GM04504 (cell line): ENCODE measurements at regions not wholly inside any gene's neighbourhood (a gene's known extent, or its start where the extent isn't known, plus 50 kb on each side); places are given as distances from the start of the nearest gene placed in this dataset.
A peak's percentile ranks its signal among the peaks of the same experiment; 100 is the strongest.

ENCODE experiments used
- DNase-seq: peaks from one replicate; pipeline ENCODE4 v3.0.0-alpha.2; 2012; ENCODE audit warnings: low read depth

DNA sequence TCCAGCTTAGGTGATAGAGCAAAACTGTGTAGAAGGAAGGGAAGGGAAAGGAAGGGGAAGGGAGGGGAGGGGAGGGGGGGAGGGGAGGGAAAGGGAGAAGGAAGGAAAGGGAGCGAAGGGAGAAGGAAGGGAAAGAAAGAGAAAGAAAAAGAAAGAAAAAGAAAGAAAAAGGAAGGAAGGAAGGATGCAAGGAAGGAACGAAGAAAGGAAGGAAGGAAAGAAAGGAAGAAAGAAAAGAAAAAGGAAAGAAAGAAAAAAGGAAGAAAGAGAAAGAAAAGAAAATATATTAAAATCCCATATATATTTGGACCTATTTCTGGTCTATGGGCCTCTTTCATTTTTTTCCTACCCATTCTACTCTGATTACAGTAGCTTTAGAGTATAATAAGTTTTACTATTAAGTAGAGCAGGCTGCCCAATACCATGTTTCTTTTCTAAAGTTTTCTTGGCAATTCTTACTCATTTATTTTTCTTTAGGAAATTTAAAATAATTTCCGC is 229.1 kb downstream of the AUH start:
- no peak for DNase-seq

DNA sequence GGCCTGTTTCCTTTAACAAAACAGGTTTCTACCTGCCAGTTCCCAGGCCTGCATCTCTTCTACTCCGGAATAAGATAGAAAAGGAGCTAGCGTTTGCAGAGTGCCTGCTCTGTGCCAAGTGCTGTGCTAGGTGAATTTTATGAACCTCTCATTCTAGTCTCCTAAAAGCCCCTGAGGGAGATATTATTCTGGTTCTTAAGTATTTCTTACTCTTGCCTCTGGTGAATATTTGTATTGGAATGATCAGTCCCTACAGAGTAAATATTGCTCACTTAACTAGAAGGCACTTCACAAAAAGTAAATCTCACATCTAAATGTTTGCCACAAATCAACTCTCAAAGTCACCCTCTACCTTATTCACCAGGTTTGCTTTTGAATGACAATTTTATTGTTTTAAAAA is 227.1 kb downstream of the AUH start:
- DNase-seq: no peak

DNA sequence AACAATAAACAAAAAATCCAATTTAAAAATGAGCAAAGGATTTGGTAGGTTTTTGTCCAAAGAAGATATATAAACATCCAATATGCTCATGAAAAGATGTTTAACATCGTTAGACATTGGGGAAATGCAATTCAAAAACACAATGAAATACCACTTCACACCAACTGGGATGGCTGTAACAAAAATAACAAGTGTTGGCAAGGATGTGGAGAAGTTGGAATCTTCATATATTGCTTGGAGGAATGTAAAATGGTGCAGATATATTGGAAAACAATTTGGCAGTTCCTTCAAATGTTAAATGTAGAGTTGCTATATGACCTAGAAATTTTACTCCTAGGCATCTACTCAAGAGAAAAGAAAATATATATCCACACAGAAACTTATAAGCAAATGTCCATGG is 224.3 kb downstream of the AUH start:
- DNase-seq: no peak

DNA sequence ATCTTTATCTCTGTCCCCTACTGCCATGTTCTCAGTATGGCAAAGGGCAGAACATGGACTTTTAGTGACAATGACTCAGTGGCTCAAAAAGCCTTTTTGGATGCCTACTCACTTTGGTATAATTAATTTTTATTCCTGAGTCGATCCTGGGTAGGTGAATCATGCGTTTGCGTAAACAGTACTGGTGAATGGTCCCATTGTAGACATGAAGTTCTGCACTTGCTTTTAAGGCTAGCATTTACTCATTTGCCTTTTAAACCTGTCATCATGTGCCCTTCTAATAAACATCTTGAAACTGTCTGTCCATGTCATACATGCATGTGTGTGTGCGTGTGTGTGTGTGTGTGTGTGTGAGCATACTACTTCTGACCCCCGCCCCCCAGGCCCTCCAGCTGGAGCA is 223.0 kb downstream of the AUH start:
- DNase-seq: peak; percentile 67

DNA sequence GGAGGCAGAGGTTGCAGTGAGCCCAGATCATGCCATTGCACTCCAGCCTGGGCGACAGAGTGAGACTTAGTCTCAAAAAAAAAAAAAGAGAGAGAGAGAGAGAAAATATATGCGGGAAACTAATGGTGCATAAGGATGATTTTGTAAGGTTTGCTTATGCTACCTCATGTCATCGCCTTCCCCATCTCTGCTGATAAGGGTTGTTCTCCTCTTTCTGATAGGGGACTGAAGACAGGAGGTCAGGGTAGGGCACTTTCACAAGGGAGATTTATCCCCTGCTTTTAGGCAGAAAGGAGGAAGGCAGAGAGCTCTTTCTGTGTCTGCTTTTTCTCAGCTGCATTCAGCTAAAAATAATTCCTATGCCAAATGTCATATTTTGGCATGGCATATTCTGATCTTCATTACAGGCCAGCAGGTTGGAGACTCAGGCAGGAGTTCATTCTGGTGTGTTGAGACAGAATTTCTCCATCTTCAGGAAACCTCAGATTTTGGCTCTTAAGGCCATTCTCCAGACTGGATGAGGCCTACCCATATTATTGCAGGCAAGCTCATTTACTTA is 220.2 kb downstream of the AUH start:
- DNase-seq: no peak

DNA sequence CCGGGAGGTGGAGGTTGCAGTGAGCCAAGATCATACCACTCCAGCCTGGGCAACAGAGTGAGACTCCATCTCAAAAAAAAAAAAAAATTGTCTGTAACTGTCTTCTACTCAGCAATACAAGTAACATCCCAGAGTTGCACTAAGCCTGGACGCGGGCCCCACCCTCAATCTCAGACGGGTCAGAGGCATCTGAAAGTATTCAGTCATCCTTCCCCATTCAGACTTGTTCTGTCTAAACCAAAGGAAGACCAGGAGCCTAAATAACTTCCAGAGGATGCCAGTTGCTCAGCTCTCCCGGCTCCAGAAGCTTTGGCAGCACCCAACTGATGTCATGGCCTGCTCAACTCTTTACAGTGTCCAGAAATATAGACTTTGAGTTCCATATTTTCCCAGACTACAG is 218.6 kb downstream of the AUH start:
- DNase-seq: no peak

DNA sequence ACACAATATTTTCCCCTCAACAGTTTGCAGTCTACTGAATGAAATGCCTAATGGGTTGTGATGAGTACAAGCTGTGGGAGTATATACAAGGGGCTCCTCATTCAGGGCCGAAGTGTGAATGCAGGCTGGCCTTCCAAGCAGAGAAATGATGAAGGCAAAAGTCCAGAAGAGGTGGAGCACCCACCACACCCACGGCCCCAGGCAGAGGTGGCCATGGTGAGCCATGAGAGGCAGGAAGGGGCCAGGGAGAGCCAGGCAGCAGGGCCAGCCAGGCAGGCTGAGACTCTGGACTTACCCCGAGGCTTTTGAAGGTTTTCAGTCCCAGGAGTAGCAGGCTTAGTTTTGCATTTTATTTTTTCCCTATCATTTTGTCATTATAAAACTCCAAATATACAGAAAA is 218.1 kb downstream of the AUH start:
- DNase-seq: no peak

DNA sequence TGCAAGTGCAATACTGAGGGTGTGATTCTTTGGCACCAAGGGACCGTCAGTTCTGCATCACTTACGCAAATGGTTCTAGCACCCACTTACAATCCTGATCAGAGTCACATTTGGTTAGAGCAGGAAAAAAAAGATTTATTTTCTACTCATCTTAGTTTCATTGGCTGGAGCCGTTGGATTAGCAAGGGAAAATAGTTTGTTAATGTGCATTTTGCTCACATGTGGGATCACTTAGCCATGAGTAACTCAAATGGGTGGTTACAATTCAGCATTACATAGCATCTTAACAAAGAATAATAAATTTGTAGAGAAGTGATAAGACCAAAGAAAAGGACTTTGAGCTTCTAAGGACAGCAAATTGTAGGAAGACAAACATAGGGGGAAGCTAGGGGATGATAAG is 216.9 kb downstream of the AUH start:
- peak; percentile 84 for DNase-seq

DNA sequence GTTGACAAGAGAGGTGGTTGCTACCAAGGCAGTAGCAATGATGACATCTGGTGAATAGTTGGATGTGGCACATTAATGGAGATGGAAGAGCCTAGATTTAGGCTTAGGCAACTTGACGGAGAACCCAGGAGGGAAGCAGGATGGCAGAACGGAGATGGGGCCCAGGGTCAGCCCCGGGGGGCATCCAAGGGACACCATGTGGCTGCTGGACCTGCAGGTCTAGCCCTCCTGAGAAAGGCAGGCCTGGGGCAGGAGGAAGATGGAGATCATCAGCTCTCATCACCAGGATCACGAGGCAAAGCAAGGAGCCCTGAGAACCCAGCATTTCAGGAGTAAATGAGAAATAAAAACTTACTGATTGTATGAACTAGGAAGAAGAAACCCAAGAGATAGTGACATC is 216.2 kb downstream of the AUH start:
- DNase-seq: no peak

DNA sequence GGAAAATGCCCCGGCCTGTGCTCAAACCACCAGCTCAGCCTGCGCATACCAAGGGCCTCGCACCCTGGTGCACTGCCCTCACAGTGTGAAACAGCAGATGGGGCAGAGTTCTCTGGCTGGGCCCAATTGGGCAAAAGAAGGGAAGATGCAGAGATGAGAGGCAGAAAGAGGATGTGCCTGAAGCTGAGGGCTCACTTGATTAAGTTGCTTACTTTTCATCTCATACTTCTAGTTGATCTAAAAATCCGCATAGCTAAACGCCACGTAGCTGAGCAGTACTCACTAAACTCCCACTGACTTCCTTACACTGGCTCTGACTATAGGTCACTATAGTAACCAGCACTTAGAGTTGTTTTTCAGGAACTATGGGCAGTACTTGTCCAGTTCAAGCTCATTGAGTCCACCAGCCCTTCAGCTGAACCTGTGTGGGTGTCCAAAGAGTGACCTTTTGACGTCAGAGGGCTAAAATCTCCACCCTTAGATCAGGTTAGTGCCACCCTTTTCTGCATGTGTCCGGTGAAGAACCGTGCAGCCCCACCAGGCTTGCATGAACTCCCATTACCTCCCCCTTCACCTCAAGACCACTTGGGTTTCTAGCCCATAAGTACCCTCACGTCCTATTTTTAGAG is 215.2 kb downstream of the AUH start:
- no peak for DNase-seq

DNA sequence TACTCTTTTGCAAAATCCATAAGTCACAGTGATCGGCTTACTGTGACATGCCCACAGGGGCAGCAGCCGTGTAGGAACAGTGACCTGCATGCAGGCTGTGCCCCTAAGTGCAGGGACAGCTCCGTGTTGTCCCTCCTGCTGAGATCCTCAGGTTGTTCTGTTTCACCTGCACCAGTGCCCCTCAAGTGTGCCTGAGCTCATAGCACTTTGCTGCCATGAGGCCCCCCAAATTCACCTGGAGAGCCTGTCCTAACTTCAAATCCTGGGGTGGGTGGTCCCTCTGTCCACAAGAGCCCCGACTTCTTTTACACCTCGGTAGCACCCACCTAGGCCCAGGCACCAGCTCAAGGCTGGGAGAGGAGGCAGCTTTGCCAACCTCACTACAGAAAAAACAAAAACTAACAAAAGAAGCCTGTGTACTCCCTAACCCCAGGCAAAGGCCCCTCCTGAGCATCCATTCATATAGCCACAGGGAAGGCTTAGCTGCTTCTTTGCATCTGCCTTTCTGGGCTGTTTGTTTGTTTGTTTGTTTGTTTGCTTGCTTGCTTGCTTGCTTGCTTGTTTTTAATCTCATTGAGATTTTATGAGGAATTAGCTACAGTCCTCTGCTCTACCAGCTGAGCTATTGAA is 214.5 kb downstream of the AUH start:
- DNase-seq: no peak

DNA sequence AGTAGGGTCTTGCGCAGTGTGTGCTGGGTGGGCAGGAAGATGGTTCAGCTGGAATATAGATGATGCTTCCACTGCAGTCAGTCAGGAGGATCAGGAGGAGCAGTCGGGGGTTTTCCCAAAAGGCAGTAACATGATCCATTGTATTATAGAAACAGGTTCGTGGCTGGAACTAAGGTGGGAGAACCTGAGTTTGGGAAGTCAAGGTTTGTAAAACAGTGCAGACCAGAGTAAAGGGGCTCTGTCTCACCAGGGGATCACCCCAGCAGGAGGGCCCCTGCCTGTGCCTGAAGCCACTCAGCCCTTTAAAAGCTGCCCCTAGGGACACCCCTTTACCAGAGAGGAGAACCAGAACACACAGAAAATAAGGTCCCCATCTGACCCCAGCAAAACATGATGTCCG is 213.4 kb downstream of the AUH start:
- DNase-seq: no peak

DNA sequence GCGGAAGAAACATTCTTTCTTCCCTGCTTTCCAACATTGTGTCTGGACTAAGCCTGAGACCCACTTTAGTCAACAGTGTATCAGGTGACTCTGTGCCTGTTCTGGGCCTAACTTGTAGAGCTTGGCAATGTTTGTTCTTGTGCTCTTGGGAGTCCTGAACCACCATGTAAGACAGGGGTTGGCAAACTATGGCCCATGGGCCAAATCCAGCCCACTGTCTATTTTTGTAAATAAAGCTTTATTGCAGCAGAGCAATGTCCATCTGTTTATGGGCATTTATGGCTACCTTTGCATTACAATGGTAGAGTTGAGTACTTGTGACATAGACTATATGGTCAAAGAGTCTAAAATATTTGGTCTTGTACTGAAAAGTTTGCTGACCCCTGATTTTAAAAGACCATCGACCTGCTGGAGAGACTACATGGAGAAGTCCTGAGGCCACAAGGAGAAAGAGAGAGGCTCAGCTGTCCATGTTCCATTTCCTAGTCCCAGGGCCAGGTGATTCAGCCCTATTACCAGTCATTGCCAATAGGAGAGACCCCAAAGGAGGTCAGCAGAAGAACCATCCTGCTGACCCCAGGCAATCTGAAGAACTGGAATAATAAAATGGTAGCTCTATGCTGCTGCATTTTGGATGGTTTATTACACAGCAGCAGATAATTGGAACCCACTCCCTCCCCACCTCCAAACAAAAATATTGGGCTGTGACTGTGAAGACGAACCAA is 211.3 kb downstream of the AUH start:
- no peak for DNase-seq

DNA sequence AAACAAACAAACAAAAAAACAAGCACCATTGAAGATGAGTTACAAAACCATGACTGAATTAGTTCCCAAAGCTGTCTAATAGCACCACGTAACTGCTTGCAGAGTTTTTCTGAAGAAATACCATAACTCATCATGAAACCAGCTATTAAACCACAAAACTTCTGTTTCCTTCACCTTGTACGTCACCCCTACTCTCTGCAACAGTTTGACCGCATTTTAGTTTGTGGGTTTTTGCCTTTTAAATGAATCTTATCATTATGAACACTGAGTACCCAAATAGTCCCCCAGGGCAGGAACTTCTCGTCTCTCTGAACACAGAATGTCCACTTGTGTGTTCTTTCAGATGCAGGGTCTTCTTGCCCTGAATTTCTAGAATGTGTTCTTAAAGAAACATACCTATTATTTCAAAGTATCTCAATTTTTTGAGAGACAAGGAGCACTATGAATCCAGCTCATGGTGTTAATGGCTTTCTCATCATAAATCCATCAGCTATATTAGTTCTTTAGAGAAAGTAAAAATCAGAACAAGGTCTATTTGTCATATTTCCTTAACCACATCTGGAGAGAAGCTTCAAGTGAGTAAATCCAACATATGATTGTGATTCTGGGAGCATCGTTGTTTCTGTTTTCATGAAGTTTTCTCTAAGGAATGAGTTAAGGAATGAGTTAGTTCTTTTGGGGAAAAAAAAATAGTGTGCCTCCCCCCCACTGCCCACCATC is 210.6 kb downstream of the AUH start:
- DNase-seq: peak; percentile 93

DNA sequence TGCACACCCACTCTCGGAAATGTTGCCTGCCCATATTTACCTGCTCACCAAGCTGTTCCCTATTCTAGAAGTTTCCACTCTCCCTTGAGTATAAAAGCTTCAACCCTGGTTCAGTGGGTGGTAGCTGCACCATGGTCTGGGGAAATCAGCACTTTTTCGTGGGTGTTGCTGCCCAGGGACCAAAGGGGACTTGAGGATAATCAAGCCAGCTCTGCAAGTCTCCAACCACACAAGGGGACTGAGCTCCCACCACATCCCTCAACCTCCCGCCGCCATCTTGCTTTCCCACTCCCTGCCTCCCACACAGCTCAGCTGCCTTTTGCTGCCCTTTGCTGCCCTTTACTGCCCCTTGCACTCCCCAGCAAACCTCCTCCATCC is 210.0 kb downstream of the AUH start:
- DNase-seq: no peak

DNA sequence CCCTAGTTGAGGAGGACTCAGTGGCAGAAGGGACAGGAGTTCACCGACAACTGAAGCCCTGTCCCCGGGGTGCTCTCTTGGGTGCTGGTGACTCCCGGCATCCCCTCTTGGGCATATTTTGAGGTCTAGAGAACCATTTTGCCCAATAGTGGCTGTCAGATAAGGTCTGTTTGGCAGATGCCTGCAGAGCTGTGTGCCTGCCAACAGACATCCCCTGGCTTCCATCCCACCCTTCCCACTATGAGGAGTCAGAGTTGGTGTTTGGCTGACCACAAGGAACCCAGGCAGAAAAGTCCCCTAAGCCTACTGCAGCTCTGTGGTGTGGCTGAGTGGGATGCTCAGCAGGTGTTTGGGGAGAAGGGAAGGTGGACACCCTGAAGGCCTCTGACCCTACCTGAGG is 207.0 kb downstream of the AUH start:
- DNase-seq: no peak

DNA sequence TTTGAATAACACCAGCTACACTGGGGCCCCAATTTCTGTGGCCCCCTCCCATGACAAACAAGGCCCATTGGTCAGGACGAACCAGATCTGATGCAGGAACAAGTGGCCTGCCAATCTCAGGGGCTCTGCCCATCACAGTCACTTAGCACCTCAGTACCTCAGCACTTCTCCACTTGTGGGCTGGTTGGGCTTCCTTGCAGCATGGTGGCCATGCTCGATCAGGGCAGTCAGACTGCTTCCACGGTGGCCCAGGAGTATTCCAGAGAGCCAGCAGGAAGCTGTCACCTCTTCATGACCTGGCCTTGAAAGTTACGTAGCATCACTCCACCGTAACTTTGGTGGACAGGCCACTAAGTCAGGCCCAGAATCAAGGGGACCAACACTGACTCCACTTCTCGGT is 206.5 kb downstream of the AUH start:
- no peak for DNase-seq

DNA sequence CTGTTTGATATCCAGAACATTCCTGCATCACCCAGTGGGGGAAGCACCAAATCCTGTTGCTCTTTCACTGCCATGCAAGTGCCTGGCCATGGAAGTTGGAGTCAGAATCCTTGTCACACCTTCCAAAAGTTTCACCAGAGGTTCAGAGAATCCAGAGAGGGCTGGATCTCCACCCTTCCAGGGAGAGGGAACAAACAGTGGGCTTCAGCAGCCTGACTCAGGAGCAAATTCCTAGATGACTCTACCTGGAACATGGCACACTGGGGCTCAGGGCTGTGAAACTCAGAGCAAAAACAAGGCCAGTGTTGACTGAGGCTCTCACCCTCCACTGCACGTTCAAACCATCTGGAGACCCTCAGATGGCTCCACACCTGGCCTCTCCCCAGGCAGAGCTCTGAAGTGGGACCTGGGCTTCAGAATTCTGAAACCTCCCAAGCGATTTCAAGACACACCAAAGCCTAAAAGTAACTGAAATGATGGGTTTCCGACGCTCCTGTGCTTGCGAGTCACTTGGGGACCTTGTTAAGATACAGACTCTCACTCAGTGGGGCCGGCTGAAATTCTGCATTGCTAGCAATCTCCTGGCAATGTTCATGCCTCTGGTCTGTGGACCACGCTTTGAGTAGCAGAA is 205.9 kb downstream of the AUH start:
- no peak for DNase-seq

DNA sequence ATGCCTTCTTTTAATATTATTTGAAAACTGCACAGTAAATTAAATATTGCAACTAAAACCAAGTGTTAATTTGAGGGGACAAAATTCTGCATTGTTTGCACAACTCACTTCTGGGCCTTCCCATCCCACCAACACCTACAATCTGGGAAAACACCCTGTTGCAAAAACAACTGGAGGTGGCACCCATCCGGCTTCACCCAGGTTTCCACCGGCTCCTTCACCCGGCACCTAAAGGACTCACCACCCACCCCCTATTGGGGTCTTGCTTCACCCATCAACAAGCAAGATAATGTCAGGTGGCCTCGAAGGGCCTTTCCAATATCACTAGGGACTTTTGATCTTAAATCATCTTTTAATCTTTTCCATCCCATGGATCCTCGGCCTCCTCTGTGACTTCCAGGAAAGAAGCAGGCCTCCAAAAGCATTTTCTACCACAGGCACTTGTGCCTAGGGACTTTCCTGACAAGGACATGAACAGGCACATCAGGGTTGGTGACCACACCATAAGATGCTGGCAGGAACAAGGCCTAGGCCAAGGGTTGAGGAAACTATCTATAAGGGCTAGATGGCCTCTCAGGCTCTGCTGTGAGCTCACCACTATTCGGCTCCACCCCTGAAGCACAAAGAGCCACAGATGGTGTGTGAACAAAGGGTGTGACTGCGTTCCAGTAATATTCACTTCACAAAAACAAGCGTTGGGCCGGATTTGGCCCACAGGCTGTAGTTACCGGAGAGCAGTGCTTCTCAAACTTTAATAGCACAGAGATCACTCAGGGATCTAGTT is 205.1 kb downstream of the AUH start:
- no peak for DNase-seq

DNA sequence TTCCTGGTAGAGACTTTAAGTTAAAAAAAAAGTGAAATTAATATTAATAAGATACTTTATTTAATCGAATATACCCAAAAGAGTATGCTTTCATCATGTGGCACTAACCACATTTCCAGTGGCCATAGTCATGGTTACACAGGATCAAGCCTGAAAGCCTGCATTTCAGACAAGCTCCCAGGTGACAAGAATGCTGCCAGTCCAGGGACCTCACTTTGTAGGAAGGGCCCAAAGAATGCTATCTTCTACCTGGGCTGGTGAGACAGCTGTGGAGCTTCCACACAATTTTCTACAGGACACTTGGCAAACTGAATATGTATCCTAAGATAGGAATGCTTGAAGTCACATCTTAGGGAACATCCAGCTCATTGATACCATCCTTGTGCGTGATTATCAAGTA is 203.8 kb downstream of the AUH start:
- DNase-seq: no peak

DNA sequence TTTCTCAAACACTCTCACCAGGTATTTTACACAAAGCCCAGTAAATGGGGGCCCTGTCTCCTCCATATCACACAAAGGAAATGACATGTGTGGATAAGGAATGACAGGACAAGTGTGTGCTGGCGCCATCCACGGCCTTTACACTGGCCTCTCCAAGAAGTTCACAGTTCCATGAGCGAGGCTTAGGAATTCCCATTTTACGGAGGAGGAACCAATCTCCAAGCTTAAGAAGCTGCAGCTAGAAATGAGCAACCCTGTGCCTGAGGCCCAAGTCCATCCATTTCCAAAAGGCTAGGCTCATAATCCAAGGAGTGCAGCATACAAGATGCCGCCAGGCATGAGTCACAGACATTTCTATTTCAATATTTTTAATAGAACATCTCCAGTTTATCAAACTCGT is 203.4 kb downstream of the AUH start:
- no peak for DNase-seq
